ENCODE measurements at regions not wholly inside any gene's neighbourhood (a gene's known extent, or its start where the extent isn't known, plus 50 kb on each side); places are given as distances from the start of the nearest gene placed in this dataset.
"Not testable (repeated sequence)": the region's sequence is repeated elsewhere in the genome, so short reads cannot be mapped to it uniquely, and the experiment has no call there.

- Mint-ChIP-seq H3K27ac (no peak overlapping the region), H3K36me3 (ENCODE audit: low read depth) (no peaks in the 10 kb centered on the region), H3K9me3 (no peaks in the 10 kb centered on the region), H3K4me1 (ENCODE audit: low read depth) (no peaks in the 10 kb centered on the region), H3K4me3 (no peak overlapping the region), H3K27me3 (peaks cover 5% of the 10 kb centered on the region)
These were observed 103.0 kb upstream of the ADAMTS3 start for GRCh38 chr4:72671980-72672379.

DNA sequence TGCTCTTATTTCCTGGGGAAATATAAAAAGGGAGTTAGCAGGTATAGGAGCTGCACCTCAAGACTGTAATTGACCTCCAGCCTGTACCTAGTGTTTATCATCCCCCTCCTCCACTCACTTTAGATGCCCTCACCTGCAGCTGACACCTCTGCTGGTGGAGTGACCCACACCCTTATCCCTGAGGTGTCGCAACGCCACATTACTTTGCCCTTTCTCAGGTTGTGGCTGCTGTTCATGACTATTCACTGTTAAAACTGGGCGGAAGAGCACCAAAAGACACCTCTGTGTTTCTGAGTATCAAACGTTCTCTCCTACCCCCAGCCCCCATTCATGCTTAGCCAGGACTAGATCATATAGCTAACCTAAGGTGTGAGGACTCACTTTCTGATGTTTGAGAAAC is 101.5 kb upstream of the ADAMTS3 start:
- H3K27ac Mint-ChIP-seq, result no peak overlapping the region
- H3K27me3 Mint-ChIP-seq, result peaks cover 6% of the 10 kb centered on the region
- H3K9me3 Mint-ChIP-seq, result no peaks in the 10 kb centered on the region
- no peak overlapping the region for H3K4me3 Mint-ChIP-seq
- H3K36me3 Mint-ChIP-seq (ENCODE audit: low read depth), result no peaks in the 10 kb centered on the region
- no peaks in the 10 kb centered on the region for H3K4me1 Mint-ChIP-seq (ENCODE audit: low read depth)

DNA sequence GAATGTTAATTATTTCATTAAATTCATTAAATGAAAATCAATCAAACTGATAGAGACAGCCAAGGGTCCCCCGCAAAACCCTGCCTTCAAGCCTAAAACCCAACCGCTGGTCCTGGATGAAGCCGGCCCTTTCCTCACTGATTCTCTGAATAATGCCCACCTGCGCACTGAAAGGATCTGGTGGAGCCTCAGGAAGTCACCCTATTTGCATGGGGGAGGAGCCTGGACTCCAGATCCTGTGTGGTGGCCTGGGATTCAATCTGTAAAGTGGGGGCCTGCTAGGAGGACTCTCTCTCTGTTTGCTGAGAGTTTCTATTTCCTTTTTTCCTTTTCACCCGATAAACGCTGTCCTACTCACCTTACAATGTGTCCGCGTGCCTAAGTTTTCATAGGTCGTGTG is 97.9 kb upstream of the ADAMTS3 start:
- no peaks in the 10 kb centered on the region for H3K4me1 Mint-ChIP-seq (ENCODE audit: low read depth)
- H3K9me3 Mint-ChIP-seq, result no peaks in the 10 kb centered on the region
- no peak overlapping the region for H3K4me3 Mint-ChIP-seq
- no peak overlapping the region for H3K27ac Mint-ChIP-seq
- H3K27me3 Mint-ChIP-seq, result peaks cover 7% of the 10 kb centered on the region
- H3K36me3 Mint-ChIP-seq (ENCODE audit: low read depth), result no peaks in the 10 kb centered on the region

GRCh38 chr4:72665171-72665968 is 96.3 kb upstream of the ADAMTS3 start:
- Mint-ChIP-seq H3K4me3 (no peak overlapping the region), H3K27ac (no peak overlapping the region), H3K27me3 (peaks cover 7% of the 10 kb centered on the region), H3K4me1 (ENCODE audit: low read depth) (no peaks in the 10 kb centered on the region), H3K9me3 (no peaks in the 10 kb centered on the region), H3K36me3 (ENCODE audit: low read depth) (no peaks in the 10 kb centered on the region)

- no peaks in the 10 kb centered on the region for H3K9me3 Mint-ChIP-seq
- H3K27ac Mint-ChIP-seq, result no peak overlapping the region
- H3K4me3 Mint-ChIP-seq, result no peak overlapping the region
- peaks cover 7% of the 10 kb centered on the region for H3K27me3 Mint-ChIP-seq
- no peaks in the 10 kb centered on the region for H3K4me1 Mint-ChIP-seq (ENCODE audit: low read depth)
- H3K36me3 Mint-ChIP-seq (ENCODE audit: low read depth), result no peaks in the 10 kb centered on the region
These were observed 94.8 kb upstream of the ADAMTS3 start for GRCh38 chr4:72663828-72664227.

- peaks cover 7% of the 10 kb centered on the region for H3K27me3 Mint-ChIP-seq
- no peaks in the 10 kb centered on the region for H3K9me3 Mint-ChIP-seq
- H3K4me1 Mint-ChIP-seq (ENCODE audit: low read depth), result no peaks in the 10 kb centered on the region
- no peak overlapping the region for H3K27ac Mint-ChIP-seq
- H3K36me3 Mint-ChIP-seq (ENCODE audit: low read depth), result no peaks in the 10 kb centered on the region
- no peak overlapping the region for H3K4me3 Mint-ChIP-seq
These were observed 92.8 kb upstream of the ADAMTS3 start for GRCh38 chr4:72661830-72662229.

GRCh38 chr4:72641611-72642010 is 72.6 kb upstream of the ADAMTS3 start:
- no peaks in the 10 kb centered on the region for H3K27me3 Mint-ChIP-seq
- no peak overlapping the region for H3K4me3 Mint-ChIP-seq
- H3K27ac Mint-ChIP-seq, result no peak overlapping the region
- H3K4me1 Mint-ChIP-seq (ENCODE audit: low read depth), result no peaks in the 10 kb centered on the region
- no peaks in the 10 kb centered on the region for H3K36me3 Mint-ChIP-seq (ENCODE audit: low read depth)
- H3K9me3 Mint-ChIP-seq, result no peaks in the 10 kb centered on the region

GRCh38 chr4:72636866-72637265 is 67.8 kb upstream of the ADAMTS3 start:
- not testable (repeated sequence) for H3K4me3 Mint-ChIP-seq; H3K9me3 Mint-ChIP-seq; H3K36me3 Mint-ChIP-seq (ENCODE audit: low read depth); H3K27ac Mint-ChIP-seq; H3K4me1 Mint-ChIP-seq (ENCODE audit: low read depth); H3K27me3 Mint-ChIP-seq

DNA sequence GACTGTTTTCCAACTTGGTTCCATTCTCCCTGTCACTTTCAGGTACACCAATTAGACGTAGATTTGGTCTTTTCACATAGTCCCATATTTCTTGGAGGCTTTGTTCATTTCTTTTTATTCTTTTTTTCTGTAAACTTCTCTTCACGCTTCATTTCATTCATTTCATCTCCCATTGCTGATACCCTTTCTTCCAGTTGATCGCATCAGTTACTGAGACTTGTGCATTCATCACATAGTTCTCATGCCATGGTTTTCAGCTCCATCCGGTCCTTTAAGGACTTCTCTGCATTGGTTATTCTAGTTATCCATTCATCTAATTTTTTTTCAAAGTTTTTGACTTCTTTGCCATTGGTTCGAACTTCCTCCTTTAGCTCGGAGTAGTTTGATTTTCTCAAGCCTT is 66.9 kb upstream of the ADAMTS3 start:
- not testable (repeated sequence) for H3K4me3 Mint-ChIP-seq; H3K9me3 Mint-ChIP-seq; H3K27me3 Mint-ChIP-seq; H3K36me3 Mint-ChIP-seq (ENCODE audit: low read depth); H3K27ac Mint-ChIP-seq; H3K4me1 Mint-ChIP-seq (ENCODE audit: low read depth)

- not testable (repeated sequence) for H3K4me3 Mint-ChIP-seq; H3K9me3 Mint-ChIP-seq; H3K27ac Mint-ChIP-seq; H3K36me3 Mint-ChIP-seq (ENCODE audit: low read depth); H3K27me3 Mint-ChIP-seq; H3K4me1 Mint-ChIP-seq (ENCODE audit: low read depth)
These were observed 63.2 kb upstream of the ADAMTS3 start for GRCh38 chr4:72632253-72632652.

GRCh38 chr4:72631296-72631695 is 62.3 kb upstream of the ADAMTS3 start:
- Mint-ChIP-seq H3K9me3 (no peaks in the 10 kb centered on the region), H3K27ac (no peak overlapping the region), H3K36me3 (ENCODE audit: low read depth) (no peaks in the 10 kb centered on the region), H3K4me1 (ENCODE audit: low read depth) (no peaks in the 10 kb centered on the region), H3K4me3 (no peak overlapping the region), H3K27me3 (no peaks in the 10 kb centered on the region)

DNA sequence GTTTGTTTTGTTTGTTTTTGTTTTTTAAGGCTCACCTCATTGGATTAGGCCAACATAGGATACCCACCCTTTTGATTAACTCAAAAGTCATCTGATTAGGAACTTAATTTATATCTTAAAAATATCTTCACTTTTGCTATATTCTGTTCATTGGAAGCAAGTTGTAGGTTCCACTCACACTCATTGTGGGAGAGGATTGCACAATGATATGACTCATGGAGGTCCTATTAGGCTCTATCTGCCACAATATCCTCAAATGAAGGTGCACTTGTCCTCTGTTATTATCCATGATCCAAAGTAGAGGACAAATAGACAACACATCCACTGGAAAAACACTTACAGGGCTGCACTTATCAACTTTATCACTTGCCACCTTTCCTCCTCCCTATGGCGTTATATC is 60.5 kb upstream of the ADAMTS3 start:
- Mint-ChIP-seq H3K27ac (no peak overlapping the region), H3K36me3 (ENCODE audit: low read depth) (no peaks in the 10 kb centered on the region), H3K9me3 (no peaks in the 10 kb centered on the region), H3K4me1 (ENCODE audit: low read depth) (no peaks in the 10 kb centered on the region), H3K4me3 (no peak overlapping the region), H3K27me3 (no peaks in the 10 kb centered on the region)

DNA sequence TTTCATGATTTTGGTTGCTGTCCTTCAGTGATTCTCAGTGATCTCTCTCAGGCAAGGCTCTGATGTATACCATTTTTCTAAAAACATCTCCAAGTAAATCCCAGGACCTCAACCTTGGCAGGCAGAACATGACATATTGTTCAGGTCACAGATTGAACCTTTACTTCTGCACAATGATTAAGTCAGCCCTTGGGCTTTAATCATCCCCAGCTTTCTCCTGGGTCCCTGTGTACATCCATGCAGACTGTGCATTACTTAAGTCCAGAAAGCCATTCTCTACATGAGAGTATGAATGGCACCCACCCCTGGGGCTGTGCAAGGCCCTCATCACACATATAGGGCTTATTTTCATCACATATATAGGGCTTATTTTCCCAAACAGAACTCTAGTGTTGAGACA is 58.7 kb upstream of the ADAMTS3 start:
- Mint-ChIP-seq H3K27me3 (no peaks in the 10 kb centered on the region), H3K4me3 (no peak overlapping the region), H3K9me3 (peaks cover 3% of the 10 kb centered on the region), H3K36me3 (ENCODE audit: low read depth) (no peaks in the 10 kb centered on the region), H3K4me1 (ENCODE audit: low read depth) (no peaks in the 10 kb centered on the region), H3K27ac (no peak overlapping the region)

Data from stimulated activated naive CD8-positive, alpha-beta T cell treated with anti-CD3 and anti-CD28 coated beads, Interleukin-15, Interleukin-2, amounts not matched to agents 100 ng/mL and 50 ng/mL, for 24 hours (primary cell).